ENCODE measurements at regions not wholly inside any gene's neighbourhood (a gene's known extent, or its start where the extent isn't known, plus 50 kb on each side); places are given as distances from the start of the nearest gene placed in this dataset.
A peak's percentile ranks its signal among the peaks of the same experiment; 100 is the strongest.

DNA sequence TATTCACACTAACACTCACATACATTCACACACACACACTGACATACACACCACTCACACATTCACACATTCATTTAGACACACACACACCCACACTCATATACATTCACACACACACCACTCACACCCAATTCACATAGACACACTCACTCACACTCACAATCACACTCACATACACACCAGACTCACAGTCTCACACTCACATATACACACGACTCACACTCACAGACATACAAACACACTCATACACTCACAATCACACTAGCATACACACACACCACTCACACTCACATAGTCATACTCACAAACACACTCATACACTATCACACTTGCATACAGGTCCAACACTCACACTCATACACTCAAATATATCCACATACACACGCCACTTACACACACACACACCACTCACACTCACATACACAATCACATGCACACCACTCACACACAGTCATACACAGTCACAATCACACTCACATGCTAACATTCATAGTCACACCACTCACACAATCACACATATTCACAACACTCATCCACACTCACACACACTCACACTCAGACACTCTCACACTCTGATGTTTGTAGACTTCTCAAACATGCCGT lies 312.6 kb downstream of the SFMBT2 start:
- DNase-seq (ENCODE audit: low read depth) = no peak
- TF ChIP-seq, protein P1, sequence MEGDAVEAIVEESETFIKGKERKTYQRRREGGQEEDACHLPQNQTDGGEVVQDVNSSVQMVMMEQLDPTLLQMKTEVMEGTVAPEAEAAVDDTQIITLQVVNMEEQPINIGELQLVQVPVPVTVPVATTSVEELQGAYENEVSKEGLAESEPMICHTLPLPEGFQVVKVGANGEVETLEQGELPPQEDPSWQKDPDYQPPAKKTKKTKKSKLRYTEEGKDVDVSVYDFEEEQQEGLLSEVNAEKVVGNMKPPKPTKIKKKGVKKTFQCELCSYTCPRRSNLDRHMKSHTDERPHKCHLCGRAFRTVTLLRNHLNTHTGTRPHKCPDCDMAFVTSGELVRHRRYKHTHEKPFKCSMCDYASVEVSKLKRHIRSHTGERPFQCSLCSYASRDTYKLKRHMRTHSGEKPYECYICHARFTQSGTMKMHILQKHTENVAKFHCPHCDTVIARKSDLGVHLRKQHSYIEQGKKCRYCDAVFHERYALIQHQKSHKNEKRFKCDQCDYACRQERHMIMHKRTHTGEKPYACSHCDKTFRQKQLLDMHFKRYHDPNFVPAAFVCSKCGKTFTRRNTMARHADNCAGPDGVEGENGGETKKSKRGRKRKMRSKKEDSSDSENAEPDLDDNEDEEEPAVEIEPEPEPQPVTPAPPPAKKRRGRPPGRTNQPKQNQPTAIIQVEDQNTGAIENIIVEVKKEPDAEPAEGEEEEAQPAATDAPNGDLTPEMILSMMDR (conservative IDR thresholded peaks at IDR 0.05; ENCODE audit: low read depth, low read length) = no peak
- no peak overlapping the region for H3K4me3 ChIP-seq (ENCODE audit: low read depth, low read length)

DNA sequence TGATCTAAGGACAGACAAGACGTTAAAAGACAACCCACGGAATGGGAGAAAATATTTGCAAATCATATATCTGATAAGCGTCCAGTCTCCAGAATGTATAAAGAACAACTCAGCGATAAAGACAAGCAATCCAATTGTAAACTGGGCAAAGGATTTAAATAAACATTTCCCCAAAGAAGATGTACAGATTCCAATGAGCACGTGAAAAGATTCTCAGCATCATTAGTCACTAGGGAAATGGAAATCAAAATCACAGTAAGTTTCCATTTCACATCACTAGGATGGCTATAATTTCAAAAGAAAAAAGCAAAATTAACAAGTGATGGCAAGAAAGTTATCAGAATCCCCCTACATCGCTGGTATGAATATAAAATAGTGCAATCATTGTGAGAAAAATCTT lies 316.1 kb downstream of the SFMBT2 start:
- H3K4me3 ChIP-seq (ENCODE audit: low read depth, low read length) = no peak overlapping the region
- TF ChIP-seq, protein P1 (conservative IDR thresholded peaks at IDR 0.05; ENCODE audit: low read depth, low read length) = no peak
- no peak for DNase-seq (ENCODE audit: low read depth)

DNA sequence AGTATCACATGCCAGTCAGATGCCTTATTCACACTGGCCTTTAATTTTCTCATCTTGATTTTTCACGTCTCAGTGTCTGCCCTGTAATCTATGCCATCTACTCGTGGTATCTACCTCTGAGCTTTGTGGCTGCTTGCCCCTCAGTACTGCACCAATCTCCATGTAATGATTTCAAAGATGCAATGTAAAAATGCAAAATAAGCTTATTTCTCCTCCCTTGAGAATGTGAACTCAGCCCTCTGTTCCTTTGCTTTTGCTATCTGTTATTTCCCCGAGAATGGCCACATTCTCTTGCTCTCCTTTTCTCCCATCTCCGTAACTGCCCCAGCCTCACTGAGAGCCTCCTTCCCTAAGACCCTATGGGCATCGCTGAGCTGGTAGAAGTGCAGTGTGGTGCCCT lies 317.5 kb downstream of the SFMBT2 start:
- TF ChIP-seq, protein P1 (conservative IDR thresholded peaks at IDR 0.05; ENCODE audit: low read depth, low read length) = no peak
- DNase-seq (ENCODE audit: low read depth) = no peak
- no peak overlapping the region for H3K4me3 ChIP-seq (ENCODE audit: low read depth, low read length)

DNA sequence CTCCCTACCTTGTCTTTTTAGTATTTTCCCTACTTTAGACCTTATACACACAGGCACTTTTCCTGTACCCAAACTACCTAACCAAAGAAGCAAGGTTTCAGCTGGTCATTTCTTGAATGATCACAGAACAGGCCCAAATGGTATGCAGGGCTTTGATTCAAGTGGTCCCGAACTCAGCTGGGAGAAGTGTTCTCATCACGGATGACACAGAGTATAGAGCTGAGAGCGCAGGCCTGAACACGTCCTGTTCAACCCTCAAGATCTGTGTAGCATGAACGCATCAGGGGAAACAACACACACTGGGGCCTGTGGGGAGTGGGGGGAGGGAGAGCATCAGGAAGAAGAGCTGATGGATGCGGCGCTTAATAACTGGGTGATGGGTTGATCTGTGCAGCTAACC lies 318.2 kb downstream of the SFMBT2 start:
- no peak overlapping the region for H3K4me3 ChIP-seq (ENCODE audit: low read depth, low read length)
- no peak for DNase-seq (ENCODE audit: low read depth)
- TF ChIP-seq, protein P1 (conservative IDR thresholded peaks at IDR 0.05; ENCODE audit: low read depth, low read length) = no peak

DNA sequence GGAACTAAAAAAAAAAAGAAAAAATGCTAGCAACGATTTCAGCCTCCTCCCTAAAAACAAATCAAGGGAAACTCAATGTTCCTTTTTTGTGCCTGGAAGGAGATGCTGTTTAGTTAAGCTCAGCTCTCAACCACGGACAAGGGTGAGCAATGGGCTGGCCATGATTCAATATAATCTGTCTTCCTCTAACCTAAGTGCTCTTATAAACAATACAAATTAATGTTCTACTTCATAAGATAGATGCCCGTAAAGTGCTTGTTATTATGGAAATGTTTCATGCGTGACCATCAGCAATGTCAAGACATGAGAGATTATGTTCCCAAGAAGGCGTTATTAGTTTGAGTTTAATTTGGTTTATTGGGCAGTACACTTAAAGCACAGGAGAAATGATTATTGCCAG lies 320.3 kb downstream of the SFMBT2 start:
- DNase-seq (ENCODE audit: low read depth) = no peak
- no peak overlapping the region for H3K4me3 ChIP-seq (ENCODE audit: low read depth, low read length)
- TF ChIP-seq, protein P1 (conservative IDR thresholded peaks at IDR 0.05; ENCODE audit: low read depth, low read length) = no peak

DNA sequence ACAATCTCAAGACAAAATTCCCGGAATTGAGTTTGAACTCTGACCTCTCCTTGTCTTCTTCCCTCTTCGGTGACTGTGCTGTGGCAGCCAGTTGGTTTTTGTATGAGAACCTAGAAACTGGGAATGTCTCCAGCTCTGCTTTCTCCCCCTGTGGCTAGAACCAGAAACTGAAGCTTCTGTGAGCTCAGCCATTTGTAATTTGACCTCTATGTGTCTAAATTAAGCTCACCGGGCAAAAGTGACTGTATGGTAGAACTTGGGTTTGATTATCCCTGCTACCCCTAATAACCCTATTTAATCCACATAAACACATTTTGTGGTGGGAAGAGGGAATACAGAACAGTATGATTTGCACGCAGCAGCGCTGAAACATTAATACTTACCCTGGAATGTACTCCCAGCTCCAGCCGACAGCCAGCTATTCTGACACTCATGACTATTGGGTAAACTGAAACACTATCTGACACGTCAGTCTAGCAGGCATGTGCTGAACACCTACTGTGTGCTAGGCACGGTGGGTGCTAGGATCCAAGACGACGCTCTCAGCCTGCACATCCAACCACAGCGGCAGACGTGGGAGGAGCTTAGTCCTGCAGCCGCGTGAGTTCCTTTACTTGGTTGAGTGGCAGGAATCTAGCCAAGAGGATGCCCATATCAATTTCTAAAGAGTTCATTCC lies 324.8 kb downstream of the SFMBT2 start:
- DNase-seq (ENCODE audit: low read depth) = peak; percentile 34
- H3K4me3 ChIP-seq (ENCODE audit: low read depth, low read length) = no peak overlapping the region
- TF ChIP-seq, protein P1 (conservative IDR thresholded peaks at IDR 0.05; ENCODE audit: low read depth, low read length) = no peak
